AG09319 (cell line): ENCODE measurements at regions not wholly inside any gene's neighbourhood (a gene's known extent, or its start where the extent isn't known, plus 50 kb on each side); places are given as distances from the start of the nearest gene placed in this dataset.
A peak's percentile ranks its signal among the peaks of the same experiment; 100 is the strongest.

Experiments used
- DNase-seq: peaks from one replicate; pipeline ENCODE4 v3.0.0-alpha.2; 2010; ENCODE audit warnings: low read depth; ENCODE audit errors: extremely low read depth
- TF ChIP-seq, protein P1 (sequence below): IDR thresholded peaks from 2 replicates; pipeline ENCODE4 v1.5.1; 2011; ENCODE audit warnings: low read depth, mild to moderate bottlenecking, inconsistent platforms, low read length, moderate library complexity

DNA sequence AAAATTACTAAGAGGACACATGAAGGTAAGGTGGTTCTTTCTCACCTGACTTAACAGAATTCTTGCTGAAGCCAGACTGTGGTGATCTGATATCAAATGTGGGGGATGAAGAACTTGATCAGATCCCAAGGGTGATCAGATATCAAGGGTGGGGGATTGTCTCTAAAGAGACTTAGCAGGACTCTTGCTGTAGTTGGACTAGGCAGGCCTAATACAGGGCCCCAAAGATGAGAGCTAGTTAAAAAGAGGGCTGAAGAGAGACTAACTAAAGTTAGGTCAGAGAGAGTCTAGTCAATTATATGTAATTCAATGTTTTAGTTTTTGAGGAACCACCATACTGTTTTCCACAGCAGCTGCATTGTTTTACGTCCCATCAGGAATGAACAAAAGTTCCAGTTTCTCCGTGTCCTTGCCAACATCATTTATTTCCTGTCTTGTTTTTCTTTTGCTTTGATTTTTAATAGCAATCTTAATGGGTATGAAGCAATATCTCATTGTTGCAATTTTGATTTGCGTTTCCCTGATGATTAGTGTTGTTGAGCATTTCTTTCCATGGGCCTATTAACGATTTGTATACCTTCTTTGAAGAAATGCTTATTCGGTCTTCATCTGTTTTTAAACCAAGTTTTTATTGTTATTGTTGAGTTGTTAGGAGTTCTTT, 77.6 kb upstream of the ALDH1A1 start:
- TF ChIP-seq, protein P1, sequence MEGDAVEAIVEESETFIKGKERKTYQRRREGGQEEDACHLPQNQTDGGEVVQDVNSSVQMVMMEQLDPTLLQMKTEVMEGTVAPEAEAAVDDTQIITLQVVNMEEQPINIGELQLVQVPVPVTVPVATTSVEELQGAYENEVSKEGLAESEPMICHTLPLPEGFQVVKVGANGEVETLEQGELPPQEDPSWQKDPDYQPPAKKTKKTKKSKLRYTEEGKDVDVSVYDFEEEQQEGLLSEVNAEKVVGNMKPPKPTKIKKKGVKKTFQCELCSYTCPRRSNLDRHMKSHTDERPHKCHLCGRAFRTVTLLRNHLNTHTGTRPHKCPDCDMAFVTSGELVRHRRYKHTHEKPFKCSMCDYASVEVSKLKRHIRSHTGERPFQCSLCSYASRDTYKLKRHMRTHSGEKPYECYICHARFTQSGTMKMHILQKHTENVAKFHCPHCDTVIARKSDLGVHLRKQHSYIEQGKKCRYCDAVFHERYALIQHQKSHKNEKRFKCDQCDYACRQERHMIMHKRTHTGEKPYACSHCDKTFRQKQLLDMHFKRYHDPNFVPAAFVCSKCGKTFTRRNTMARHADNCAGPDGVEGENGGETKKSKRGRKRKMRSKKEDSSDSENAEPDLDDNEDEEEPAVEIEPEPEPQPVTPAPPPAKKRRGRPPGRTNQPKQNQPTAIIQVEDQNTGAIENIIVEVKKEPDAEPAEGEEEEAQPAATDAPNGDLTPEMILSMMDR: no peak

DNA sequence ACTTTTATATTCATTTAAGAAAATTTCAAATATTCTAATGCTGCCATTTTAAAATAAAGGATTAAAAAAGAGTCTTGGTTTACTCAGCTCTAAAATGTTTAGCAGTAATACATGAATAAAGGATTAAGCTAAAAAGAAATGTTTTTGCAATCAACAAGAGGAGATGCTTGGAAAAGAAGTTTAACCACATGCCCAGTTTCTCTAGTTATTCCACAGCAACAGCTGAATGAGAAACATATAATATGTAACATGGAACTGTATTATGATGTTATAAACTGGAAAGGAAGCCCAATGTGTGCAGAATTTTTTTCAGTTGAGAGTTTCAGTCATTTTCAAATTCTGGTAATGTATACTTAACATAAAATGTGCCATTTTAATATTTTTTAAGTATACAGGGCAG, 76.5 kb upstream of the ALDH1A1 start:
- TF ChIP-seq, protein P1: no peak
- DNase-seq: no peak

More for the DNA sequence above, 77.6 kb upstream of the ALDH1A1 start:
- no peak for DNase-seq

DNA sequence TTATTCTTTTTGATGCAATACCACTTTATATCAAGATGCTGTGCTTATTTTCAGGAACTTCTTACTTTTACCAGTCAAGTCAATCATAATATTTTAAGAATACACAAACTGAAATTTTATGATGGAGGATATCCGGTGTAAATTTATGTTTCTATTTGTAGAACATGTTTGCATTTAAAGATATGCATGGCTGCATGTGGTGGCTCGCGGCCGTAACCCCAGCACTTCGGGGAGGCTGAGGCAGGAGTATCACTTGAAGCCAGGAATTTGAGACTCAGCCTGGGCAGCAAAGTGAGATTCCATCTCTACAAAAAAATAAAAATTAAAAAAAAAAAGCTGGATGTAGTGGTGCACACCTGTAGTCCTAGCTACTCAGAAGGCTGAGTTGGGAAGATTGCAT, 73.5 kb upstream of the ALDH1A1 start:
- TF ChIP-seq, protein P1: no peak
- no peak for DNase-seq

DNA sequence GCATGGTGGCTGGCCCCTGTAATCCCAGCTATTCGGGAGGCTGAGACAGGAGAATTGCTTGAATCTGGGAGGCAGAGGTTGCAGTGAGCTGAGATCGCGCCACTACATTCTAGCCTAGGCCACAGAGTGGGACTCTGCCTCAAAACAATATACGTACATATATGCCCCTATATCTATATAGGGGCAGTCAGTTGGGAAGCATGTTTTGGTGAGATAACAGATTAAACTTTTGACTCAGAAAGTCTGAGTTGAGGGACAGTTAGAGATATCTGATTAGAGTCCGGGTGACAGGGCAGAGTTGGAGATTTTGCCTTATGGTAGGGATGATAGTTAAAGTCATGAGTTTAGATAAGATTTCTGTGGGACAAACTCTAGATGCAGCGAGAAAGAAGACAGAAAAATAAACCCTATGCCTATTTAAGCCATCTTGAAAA, 71.8 kb upstream of the ALDH1A1 start:
- TF ChIP-seq, protein P1: no peak
- DNase-seq: no peak

DNA sequence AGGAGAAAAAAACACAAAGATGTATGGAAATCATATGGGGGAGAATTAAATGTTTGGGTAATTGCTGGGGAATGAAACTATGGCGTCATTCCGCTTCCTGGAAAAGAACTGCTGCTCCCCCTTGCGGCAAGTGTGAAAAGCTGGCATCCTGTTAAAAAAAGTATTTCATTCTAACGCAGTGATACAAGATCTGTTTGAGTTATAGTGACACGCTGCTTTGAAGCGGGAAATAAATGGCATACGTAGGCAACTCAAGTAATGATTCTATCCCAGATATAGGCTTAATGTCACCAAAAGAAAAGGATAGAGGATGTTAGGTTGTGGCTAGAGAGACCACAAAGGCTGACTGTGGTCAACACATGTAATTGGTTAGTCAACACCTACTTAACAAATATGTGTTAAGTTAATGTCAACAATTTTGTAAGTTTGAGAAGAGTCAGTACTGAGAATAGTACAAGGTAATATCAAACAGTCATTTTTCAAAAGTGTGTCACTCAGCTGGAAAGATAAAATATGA, 70.2 kb upstream of the ALDH1A1 start:
- TF ChIP-seq, protein P1: peak; percentile 77
- peak; percentile 38 for DNase-seq

DNA sequence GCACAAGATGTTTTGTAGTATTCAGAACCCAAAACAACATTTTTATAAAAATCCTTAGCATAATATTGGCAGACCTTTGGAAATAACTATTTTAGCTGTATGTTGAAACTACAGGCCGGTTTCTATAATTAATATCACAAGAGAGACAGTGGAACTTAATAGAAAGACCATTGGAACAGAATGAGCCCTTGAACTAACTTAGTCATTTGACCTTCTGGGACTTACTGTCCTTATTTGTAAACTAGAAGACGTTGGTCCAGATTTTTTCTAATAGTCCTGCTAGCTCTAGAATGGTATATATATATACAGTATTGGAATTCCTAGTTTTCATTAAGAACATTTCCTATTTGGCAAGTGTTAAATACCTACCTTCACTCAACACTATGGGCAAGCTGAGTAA, 69.5 kb upstream of the ALDH1A1 start:
- DNase-seq: no peak
- TF ChIP-seq, protein P1: no peak

DNA sequence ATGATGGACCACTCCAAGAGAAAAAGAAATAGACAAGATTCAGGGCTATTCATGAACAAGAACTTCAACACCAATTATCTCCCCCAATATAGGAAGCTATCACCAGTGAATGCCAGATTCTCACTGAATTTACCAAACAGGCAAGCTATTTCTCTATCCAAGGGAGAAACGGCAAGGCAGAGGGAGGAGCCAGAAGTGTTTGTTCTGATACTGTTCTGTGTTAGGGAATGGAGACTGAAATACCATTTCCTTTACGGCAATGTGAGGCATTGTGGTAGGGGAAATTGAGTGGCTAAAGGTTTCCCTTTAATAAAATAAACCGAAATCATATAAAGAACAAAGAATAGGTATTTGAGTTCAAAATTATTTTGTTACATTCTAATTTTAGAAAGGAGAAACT, 68.0 kb upstream of the ALDH1A1 start:
- TF ChIP-seq, protein P1: no peak

More for the DNA sequence above, 68.0 kb upstream of the ALDH1A1 start:
- no peak for DNase-seq
